OCI-LY7 (cell line): ENCODE measurements at regions not wholly inside any gene's neighbourhood (a gene's known extent, or its start where the extent isn't known, plus 50 kb on each side); places are given as distances from the start of the nearest gene placed in this dataset.

ENCODE experiments used
- BruUV-seq: library from RNA; stranded (reverse); fragments of 400-500 nt; replicated peaks from 2 replicates; lab custom pipeline; 2021; lab: Mats Ljungman, UMichigan
- CTCF ChIA-PET: fragments of 300-600 bp; sonication (Branson Sonifier 250); formaldehyde crosslinking; loops from one replicate; lab custom pipeline; 2022; ENCODE audit warnings: antibody characterized with exemption; ENCODE audit not compliant: unreplicated experiment; lab: Charles Lee
- POLR2A ChIA-PET: fragments of 300-600 bp; sonication (Branson Sonifier 250); formaldehyde crosslinking; loops from one replicate; lab custom pipeline; 2022; ENCODE audit warnings: antibody characterized with exemption; lab: Charles Lee
- DNase-seq: peaks from one replicate; pipeline ENCODE4 v3.0.0-alpha.2; 2015; ENCODE audit warnings: low spot score
- H2AFZ ChIP-seq: fragments of 200-600 bp; sonication (generic), shearing (Covaris generic); 2 replicates; pipeline ENCODE4 v1.6.1; 2014; ENCODE audit warnings: mild to moderate bottlenecking, antibody characterized with exemption, low read length, moderate library complexity
- H3K27ac ChIP-seq: fragments of 200-600 bp; sonication (generic); 2 replicates; pipeline ENCODE4 v1.5.1; 2014; ENCODE audit warnings: mixed run types, low read depth, mild to moderate bottlenecking, moderate library complexity, low read length, inconsistent platforms; ENCODE audit not compliant: poor library complexity, severe bottlenecking
- H3K36me3 ChIP-seq: fragments of 200-600 bp; sonication (generic); 2 replicates; pipeline ENCODE4 v1.6.1; 2014; ENCODE audit warnings: mild to moderate bottlenecking, antibody characterized with exemption, low read length, moderate library complexity, mixed read lengths; ENCODE audit not compliant: insufficient read depth
- H3K4me1 ChIP-seq: fragments of 200-600 bp; sonication (generic); 2 replicates; pipeline ENCODE4 v1.5.1; 2014; ENCODE audit warnings: mild to moderate bottlenecking, low read length; ENCODE audit not compliant: insufficient read depth, poor library complexity, severe bottlenecking
- H3K4me2 ChIP-seq: fragments of 200-600 bp; sonication (generic); 2 replicates; pipeline ENCODE4 v1.6.1; 2014; ENCODE audit warnings: mild to moderate bottlenecking, low read length
- H3K4me3 ChIP-seq: fragments of 200-600 bp; sonication (generic); 2 replicates; pipeline ENCODE4 v1.5.1; 2014; ENCODE audit warnings: mild to moderate bottlenecking, low read depth, low read length; ENCODE audit not compliant: poor library complexity, severe bottlenecking
- H3K79me2 ChIP-seq: fragments of 200-600 bp; sonication (generic); 2 replicates; pipeline ENCODE4 v1.6.1; 2016; ENCODE audit warnings: low read depth, mild to moderate bottlenecking, low read length, moderate library complexity, mixed read lengths; ENCODE audit not compliant: insufficient read depth
- H3K9me2 ChIP-seq: fragments of 200-600 bp; sonication (generic); 2 replicates; pipeline ENCODE4 v1.6.1; 2016; ENCODE audit warnings: mild to moderate bottlenecking, low read length, mixed read lengths; ENCODE audit not compliant: insufficient read depth
- H3K9me3 ChIP-seq: fragments of 200-600 bp; sonication (generic); 2 replicates; pipeline ENCODE4 v1.6.1; 2014; ENCODE audit warnings: mild to moderate bottlenecking, mixed run types, low read length, mixed read lengths
- H4K20me1 ChIP-seq: fragments of 200-600 bp; sonication (generic); 2 replicates; pipeline ENCODE4 v1.6.1; 2014; ENCODE audit warnings: mild to moderate bottlenecking, antibody characterized with exemption, low read length, moderate library complexity, mixed read lengths; ENCODE audit not compliant: insufficient read depth
- EZH2phosphoT487 ChIP-seq: fragments of 200-600 bp; sonication (generic); IDR thresholded peaks from 2 replicates; pipeline ENCODE4 v1.6.1; 2018; ENCODE audit warnings: low read depth, borderline replicate concordance, mild to moderate bottlenecking, mixed run types, antibody characterized with exemption, low read length, moderate library complexity, mixed read lengths
- intact Hi-C: fragments of 100-400 bp; cut with micrococcal nuclease; formaldehyde crosslinking; loops from one replicate; pipeline ENCODE4 v1.10.0; 2022; ENCODE audit not compliant: unreplicated experiment
- TF ChIP-seq, protein P1 (sequence below): fragments of 200-600 bp; sonication (generic); conservative IDR thresholded peaks from 2 replicates; pipeline ENCODE4 v1.5.1; 2014; ENCODE audit warnings: mild to moderate bottlenecking, antibody characterized with exemption, low read length, moderate library complexity, mixed read lengths

DNA sequence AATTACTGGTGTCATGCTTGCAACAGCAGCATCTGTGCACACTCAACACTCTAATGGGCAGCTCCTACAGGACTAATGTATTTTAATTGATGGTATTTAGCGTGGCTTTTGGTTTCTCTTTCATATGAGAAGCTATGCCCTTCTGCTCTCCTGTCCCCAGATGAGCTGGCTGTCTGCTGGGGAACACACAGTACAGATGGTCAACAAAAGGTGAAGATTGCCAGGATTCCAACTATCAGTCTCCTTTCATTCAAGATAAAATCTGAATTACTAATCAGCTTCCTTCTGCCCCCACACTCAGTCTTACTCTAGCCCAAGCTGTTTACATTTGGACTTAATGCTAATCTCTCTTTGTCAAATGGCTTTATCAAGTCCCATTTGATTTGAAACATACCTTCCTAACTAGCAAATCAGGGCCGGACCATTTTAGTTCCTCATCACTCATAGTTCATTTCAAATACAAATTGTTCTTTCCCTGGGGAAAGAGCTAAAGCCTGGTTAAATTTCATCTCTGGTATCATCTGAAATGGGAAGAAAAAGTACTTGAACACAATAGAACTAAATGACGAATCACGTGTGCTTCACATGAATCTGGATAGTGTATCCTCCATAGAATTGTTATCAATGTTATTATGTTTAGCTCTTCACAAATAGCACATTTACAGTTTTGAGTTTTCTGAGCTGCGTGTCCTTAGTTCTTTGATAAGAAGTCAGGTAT lies 988.0 kb downstream of the PCDH17 start:
- H3K79me2 ChIP-seq: no peaks in the 10 kb centered on the region
- H3K36me3 ChIP-seq: no peaks in the 10 kb centered on the region
- ChIA-PET CTCF (no interaction called here), POLR2A (interaction anchor here (1.0 kb wide), 1 partner anchor 20 kb away, joined by 3 read pairs; no protein-coding TSS in a partner anchor)
- H3K27ac ChIP-seq: no peak overlapping the region
- H3K9me2 ChIP-seq: no peaks in the 10 kb centered on the region
- TF ChIP-seq EZH2phosphoT487: no peak
- TF ChIP-seq, protein P1, sequence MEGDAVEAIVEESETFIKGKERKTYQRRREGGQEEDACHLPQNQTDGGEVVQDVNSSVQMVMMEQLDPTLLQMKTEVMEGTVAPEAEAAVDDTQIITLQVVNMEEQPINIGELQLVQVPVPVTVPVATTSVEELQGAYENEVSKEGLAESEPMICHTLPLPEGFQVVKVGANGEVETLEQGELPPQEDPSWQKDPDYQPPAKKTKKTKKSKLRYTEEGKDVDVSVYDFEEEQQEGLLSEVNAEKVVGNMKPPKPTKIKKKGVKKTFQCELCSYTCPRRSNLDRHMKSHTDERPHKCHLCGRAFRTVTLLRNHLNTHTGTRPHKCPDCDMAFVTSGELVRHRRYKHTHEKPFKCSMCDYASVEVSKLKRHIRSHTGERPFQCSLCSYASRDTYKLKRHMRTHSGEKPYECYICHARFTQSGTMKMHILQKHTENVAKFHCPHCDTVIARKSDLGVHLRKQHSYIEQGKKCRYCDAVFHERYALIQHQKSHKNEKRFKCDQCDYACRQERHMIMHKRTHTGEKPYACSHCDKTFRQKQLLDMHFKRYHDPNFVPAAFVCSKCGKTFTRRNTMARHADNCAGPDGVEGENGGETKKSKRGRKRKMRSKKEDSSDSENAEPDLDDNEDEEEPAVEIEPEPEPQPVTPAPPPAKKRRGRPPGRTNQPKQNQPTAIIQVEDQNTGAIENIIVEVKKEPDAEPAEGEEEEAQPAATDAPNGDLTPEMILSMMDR: no peak
- H3K4me1 ChIP-seq: no peaks in the 10 kb centered on the region
- H3K4me2 ChIP-seq: no peak overlapping the region
- no peak overlapping the region for H2AFZ ChIP-seq
- no peak for DNase-seq
- intact Hi-C loops: no loop called here
- H4K20me1 ChIP-seq: no peaks in the 10 kb centered on the region
- H3K4me3 ChIP-seq: no peak overlapping the region
- BruUV-seq: no TSS peak
- no peaks in the 10 kb centered on the region for H3K9me3 ChIP-seq

GRCh38 chr13:58620176-58620575 lies 988.6 kb downstream of the PCDH17 start:
- no peaks in the 10 kb centered on the region for H3K79me2 ChIP-seq
- no peak overlapping the region for H3K4me2 ChIP-seq
- TF ChIP-seq, protein P1: no peak
- no peak for TF ChIP-seq EZH2phosphoT487
- ChIA-PET POLR2A (interaction anchor here (0.6 to 1.0 kb wide), 5 partner anchors 10 to 1138 kb away, joined by 3 to 4 read pairs (median 3); no protein-coding TSS in a partner anchor), CTCF (no interaction called here)
- no peak for DNase-seq
- H3K9me2 ChIP-seq: no peaks in the 10 kb centered on the region
- H3K9me3 ChIP-seq: no peaks in the 10 kb centered on the region
- BruUV-seq: no TSS peak
- no peaks in the 10 kb centered on the region for H3K4me1 ChIP-seq
- H4K20me1 ChIP-seq: no peaks in the 10 kb centered on the region
- no peak overlapping the region for H3K27ac ChIP-seq
- H3K4me3 ChIP-seq: no peak overlapping the region
- no peak overlapping the region for H2AFZ ChIP-seq
- intact Hi-C loops: no loop called here
- no peaks in the 10 kb centered on the region for H3K36me3 ChIP-seq
